ENCODE measurements at regions not wholly inside any gene's neighbourhood (a gene's known extent, or its start where the extent isn't known, plus 50 kb on each side); places are given as distances from the start of the nearest gene placed in this dataset.
"Not testable (repeated sequence)": the region's sequence is repeated elsewhere in the genome, so short reads cannot be mapped to it uniquely, and the experiment has no call there.

- no peak for DNase-seq (ENCODE audit: low spot score)
- TF ChIP-seq, protein P1, sequence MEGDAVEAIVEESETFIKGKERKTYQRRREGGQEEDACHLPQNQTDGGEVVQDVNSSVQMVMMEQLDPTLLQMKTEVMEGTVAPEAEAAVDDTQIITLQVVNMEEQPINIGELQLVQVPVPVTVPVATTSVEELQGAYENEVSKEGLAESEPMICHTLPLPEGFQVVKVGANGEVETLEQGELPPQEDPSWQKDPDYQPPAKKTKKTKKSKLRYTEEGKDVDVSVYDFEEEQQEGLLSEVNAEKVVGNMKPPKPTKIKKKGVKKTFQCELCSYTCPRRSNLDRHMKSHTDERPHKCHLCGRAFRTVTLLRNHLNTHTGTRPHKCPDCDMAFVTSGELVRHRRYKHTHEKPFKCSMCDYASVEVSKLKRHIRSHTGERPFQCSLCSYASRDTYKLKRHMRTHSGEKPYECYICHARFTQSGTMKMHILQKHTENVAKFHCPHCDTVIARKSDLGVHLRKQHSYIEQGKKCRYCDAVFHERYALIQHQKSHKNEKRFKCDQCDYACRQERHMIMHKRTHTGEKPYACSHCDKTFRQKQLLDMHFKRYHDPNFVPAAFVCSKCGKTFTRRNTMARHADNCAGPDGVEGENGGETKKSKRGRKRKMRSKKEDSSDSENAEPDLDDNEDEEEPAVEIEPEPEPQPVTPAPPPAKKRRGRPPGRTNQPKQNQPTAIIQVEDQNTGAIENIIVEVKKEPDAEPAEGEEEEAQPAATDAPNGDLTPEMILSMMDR (IDR thresholded peaks at IDR 0.05; ENCODE audit: extremely low read depth, insufficient read depth, missing control alignments), result no peak
- in situ Hi-C loops (cut with MboI; ENCODE audit: low pct_unique_long_range_greater_than_20kb, low sequenced_read_pairs, unreplicated experiment), result no loop called here
Measured at GRCh38 chr1:170436928-170437327, 95.0 kb upstream of the GORAB start.

- TF ChIP-seq, protein P1 (IDR thresholded peaks at IDR 0.05; ENCODE audit: extremely low read depth, insufficient read depth, missing control alignments), result no peak
- DNase-seq (ENCODE audit: low spot score), result no peak
- in situ Hi-C loops (cut with MboI; ENCODE audit: low pct_unique_long_range_greater_than_20kb, low sequenced_read_pairs, unreplicated experiment), result no loop called here
Measured at GRCh38 chr1:170445096-170445495, 86.9 kb upstream of the GORAB start.

DNA sequence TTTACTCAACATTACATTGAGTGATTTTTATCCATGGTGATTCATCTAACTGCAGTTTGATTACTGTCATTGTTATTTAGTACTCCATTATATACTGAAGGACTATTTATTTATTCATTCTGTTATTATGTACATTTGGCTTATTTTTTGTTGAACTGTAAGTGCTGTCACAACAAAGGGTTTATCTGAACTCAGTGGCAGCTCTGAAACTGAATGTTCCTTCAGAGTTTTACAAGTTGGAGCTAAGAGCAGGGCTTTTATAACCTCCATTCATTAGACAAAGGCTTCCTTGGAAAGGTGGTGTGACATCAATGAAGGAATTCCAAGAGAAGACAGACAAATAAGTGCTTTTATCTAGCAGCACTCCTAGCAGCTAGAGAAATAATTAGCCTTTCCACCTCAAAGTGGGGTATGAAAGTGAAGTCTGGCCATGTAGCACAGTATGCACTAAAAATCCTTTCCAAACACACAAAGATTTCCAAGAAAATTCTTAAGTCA, 83.3 kb upstream of the GORAB start:
- in situ Hi-C loops (cut with MboI; ENCODE audit: low pct_unique_long_range_greater_than_20kb, low sequenced_read_pairs, unreplicated experiment), result no loop called here
- no peak for DNase-seq (ENCODE audit: low spot score)
- TF ChIP-seq, protein P1 (IDR thresholded peaks at IDR 0.05; ENCODE audit: extremely low read depth, insufficient read depth, missing control alignments), result no peak

- DNase-seq (ENCODE audit: low spot score); in situ Hi-C loops (cut with MboI; ENCODE audit: low pct_unique_long_range_greater_than_20kb, low sequenced_read_pairs, unreplicated experiment): not testable (repeated sequence)
Measured at GRCh38 chr1:170457325-170458050, 74.5 kb upstream of the GORAB start.

- in situ Hi-C loops (cut with MboI; ENCODE audit: low pct_unique_long_range_greater_than_20kb, low sequenced_read_pairs, unreplicated experiment), result no loop called here
- TF ChIP-seq, protein P1 (IDR thresholded peaks at IDR 0.05; ENCODE audit: extremely low read depth, insufficient read depth, missing control alignments), result no peak
- no peak for DNase-seq (ENCODE audit: low spot score)
Measured at GRCh38 chr1:170460001-170460400, 72.0 kb upstream of the GORAB start.

GRCh38 chr1:170460414-170461155, 71.4 kb upstream of the GORAB start:
- in situ Hi-C loops (cut with MboI; ENCODE audit: low pct_unique_long_range_greater_than_20kb, low sequenced_read_pairs, unreplicated experiment), result no loop called here
- TF ChIP-seq, protein P1 (IDR thresholded peaks at IDR 0.05; ENCODE audit: extremely low read depth, insufficient read depth, missing control alignments), result no peak
- no peak for DNase-seq (ENCODE audit: low spot score)

- in situ Hi-C loops (cut with MboI; ENCODE audit: low pct_unique_long_range_greater_than_20kb, low sequenced_read_pairs, unreplicated experiment), result no loop called here
- TF ChIP-seq, protein P1 (IDR thresholded peaks at IDR 0.05; ENCODE audit: extremely low read depth, insufficient read depth, missing control alignments), result no peak
- DNase-seq (ENCODE audit: low spot score), result no peak
Measured at GRCh38 chr1:170461291-170461747, 70.6 kb upstream of the GORAB start.
